Kidney tubule cell (primary cell): ENCODE measurements at regions not wholly inside any gene's neighbourhood (a gene's known extent, or its start where the extent isn't known, plus 50 kb on each side); places are given as distances from the start of the nearest gene placed in this dataset.

ENCODE experiments used
- DNase-seq: peaks from one replicate; pipeline ENCODE4 v3.0.0-alpha.2; 2018; ENCODE audit warnings: low spot score

- no peak for DNase-seq
Measured at GRCh38 chr17:74049167-74049966, 154.1 kb upstream of the RPL38 start.

- DNase-seq = no peak
Measured at GRCh38 chr17:74049967-74050458, 153.5 kb upstream of the RPL38 start.

- DNase-seq = no peak
Measured at GRCh38 chr17:74051348-74051747, 152.1 kb upstream of the RPL38 start.

- no peak for DNase-seq
Measured at GRCh38 chr17:74052993-74053711, 150.3 kb upstream of the RPL38 start.

- no peak for DNase-seq
Measured at GRCh38 chr17:74053712-74054078, 149.8 kb upstream of the RPL38 start.

- no peak for DNase-seq
Measured at GRCh38 chr17:74054249-74054648, 149.2 kb upstream of the RPL38 start.

GRCh38 chr17:74055508-74056160, 147.8 kb upstream of the RPL38 start:
- no peak for DNase-seq

GRCh38 chr17:74059479-74060240, 143.8 kb upstream of the RPL38 start:
- no peak for DNase-seq

- DNase-seq = no peak
Measured at GRCh38 chr17:74061758-74062157, 141.7 kb upstream of the RPL38 start.

GRCh38 chr17:74062234-74062633, 141.2 kb upstream of the RPL38 start:
- DNase-seq = no peak

- no peak for DNase-seq
Measured at GRCh38 chr17:74063439-74063838, 140.0 kb upstream of the RPL38 start.

GRCh38 chr17:74070374-74070773, 133.1 kb upstream of the RPL38 start:
- no peak for DNase-seq

GRCh38 chr17:74070998-74071679, 132.3 kb upstream of the RPL38 start:
- DNase-seq = no peak

- DNase-seq = no peak
Measured at GRCh38 chr17:74072340-74072739, 131.1 kb upstream of the RPL38 start.

GRCh38 chr17:74076446-74076845, 127.0 kb upstream of the RPL38 start:
- no peak for DNase-seq

GRCh38 chr17:74077231-74077630, 126.2 kb upstream of the RPL38 start:
- DNase-seq = no peak

- DNase-seq = no peak
Measured at GRCh38 chr17:74078363-74078941, 125.0 kb upstream of the RPL38 start.

- no peak for DNase-seq
Measured at GRCh38 chr17:74079537-74080300, 123.8 kb upstream of the RPL38 start.

- no peak for DNase-seq
Measured at GRCh38 chr17:74080656-74081582, 122.6 kb upstream of the RPL38 start.
